HCT116 (cell line): ENCODE measurements at regions not wholly inside any gene's neighbourhood (a gene's known extent, or its start where the extent isn't known, plus 50 kb on each side); places are given as distances from the start of the nearest gene placed in this dataset.

ENCODE experiments used
- ATAC-seq: fragments of 200-7000 bp; cut with Tn5 transposase; 2 replicates; pipeline ENCODE4 v1.9.1; 2020; ENCODE audit warnings: mild to moderate bottlenecking, moderate library complexity
- BruUV-seq: library from RNA; stranded (reverse); fragments of 400-500 nt; replicated peaks from 2 replicates; lab custom pipeline; 2021; lab: Mats Ljungman, UMichigan
- CTCF ChIA-PET: fragments of 300-600 bp; sonication (Branson Sonifier 250); formaldehyde crosslinking; loops from one replicate; lab custom pipeline; 2021; ENCODE audit warnings: antibody characterized with exemption; lab: Charles Lee
- POLR2A ChIA-PET: fragments of 300-600, 350-600 bp; sonication (Branson Sonifier 250); formaldehyde crosslinking; loops from one replicate; lab custom pipeline; 2021; ENCODE audit warnings: antibody characterized with exemption; lab: Charles Lee
- RAD21 ChIA-PET, 2 experiments: fragments of 300-600 bp; sonication (Branson Sonifier 250); formaldehyde crosslinking; loops; one replicate each; lab custom pipeline; 2023; ENCODE audit warnings: low total read pairs in 2 of 2; ENCODE audit not compliant: uncharacterized antibody in 2 of 2, unreplicated experiment in 2 of 2, low non-redundant PET in 1 of 2; lab: Charles Lee
- DNase-seq: peaks from one replicate; pipeline ENCODE4 v3.0.0-alpha.2; 2010; ENCODE audit warnings: low read depth, low spot score
- H2AFZ ChIP-seq: fragments of 200-600 bp; shearing (Covaris generic), sonication (generic); 2 replicates; pipeline ENCODE4 v1.6.1; 2017; ENCODE audit warnings: low read depth, mixed run types, mixed read lengths, antibody characterized with exemption, low read length; ENCODE audit not compliant: poor library complexity, severe bottlenecking
- H3K27ac ChIP-seq: 2 replicates; pipeline ENCODE4 v1.5.1; 2012; ENCODE audit warnings: low read depth, low read length
- H3K27me3 ChIP-seq: fragments of 200-600 bp; sonication (generic); 2 replicates; pipeline ENCODE4 v1.6.1; 2016; ENCODE audit warnings: mixed run types, low read length, mixed read lengths; ENCODE audit not compliant: insufficient read depth
- H3K36me3 ChIP-seq, 2 experiments: fragments of 200-500 bp in 1 of 2; fragments of 200-600 bp in 1 of 2; sonication (Bioruptor generic) in 1 of 2; sonication (generic) in 1 of 2; 2 replicates each; pipeline versions ENCODE4 v1.5.1 to v1.6.1; 2014 to 2016; ENCODE audit warnings: low read length in 2 of 2, inconsistent platforms in 1 of 2, mixed read lengths in 1 of 2, mixed run types in 1 of 2; ENCODE audit not compliant: insufficient read depth in 2 of 2, control insufficient read depth in 1 of 2
- H3K4me1 ChIP-seq, 2 experiments: fragments of 200-600 bp in 1 of 2; sonication (generic) in 1 of 2; 2 replicates each; pipeline versions ENCODE4 v1.5.1 to v1.6.1; 2012 to 2017; ENCODE audit warnings: low read length in 2 of 2, inconsistent platforms in 1 of 2, mild to moderate bottlenecking in 1 of 2, mixed read lengths in 1 of 2, mixed run types in 1 of 2, moderate library complexity in 1 of 2; ENCODE audit not compliant: insufficient read depth in 2 of 2, control insufficient read depth in 1 of 2
- H3K4me2 ChIP-seq: fragments of 200-600 bp; sonication (generic); 2 replicates; pipeline ENCODE4 v1.6.1; 2017; ENCODE audit warnings: mixed run types, low read length, mixed read lengths
- H3K4me3 ChIP-seq, 2 experiments: fragments of 200-600 bp in 1 of 2; sonication (generic) in 1 of 2; replicated peaks in 1 of 2; 2 replicates each; pipeline ENCODE4 v1.5.1; 2011 to 2016; ENCODE audit warnings: low read length in 2 of 2, control low read depth in 1 of 2, low read depth in 1 of 2, mild to moderate bottlenecking in 1 of 2, mixed read lengths in 1 of 2, mixed run types in 1 of 2
- H3K79me2 ChIP-seq: fragments of 200-600 bp; sonication (generic); 2 replicates; pipeline ENCODE4 v1.6.1; 2017; ENCODE audit warnings: mild to moderate bottlenecking, mixed run types, low read length, moderate library complexity, mixed read lengths; ENCODE audit not compliant: insufficient read depth
- H3K9ac ChIP-seq: fragments of 200-600 bp; sonication (generic); 2 replicates; pipeline ENCODE4 v1.6.1; 2016; ENCODE audit warnings: low read length, mixed read lengths
- H3K9me2 ChIP-seq: fragments of 200-600 bp; sonication (generic), shearing (Covaris generic); 2 replicates; pipeline ENCODE4 v1.6.1; 2017; ENCODE audit warnings: mixed run types, mild to moderate bottlenecking, moderate library complexity; ENCODE audit not compliant: insufficient read depth
- H3K9me3 ChIP-seq, 2 experiments: fragments of 200-500 bp in 1 of 2; fragments of 200-600 bp in 1 of 2; sonication (Bioruptor generic) in 1 of 2; sonication (generic) in 1 of 2; 2 replicates each; pipeline ENCODE4 v1.6.1; 2014 to 2017; ENCODE audit warnings: low read length in 2 of 2, mixed read lengths in 2 of 2, inconsistent platforms in 1 of 2, low read depth in 1 of 2, mild to moderate bottlenecking in 1 of 2, mixed run types in 1 of 2, moderate library complexity in 1 of 2; ENCODE audit not compliant: control insufficient read depth in 1 of 2, insufficient read depth in 1 of 2
- H4K20me1 ChIP-seq: fragments of 200-600 bp; sonication (generic), shearing (Covaris generic); 2 replicates; pipeline ENCODE4 v1.6.1; 2017; ENCODE audit warnings: mixed run types, mild to moderate bottlenecking, moderate library complexity; ENCODE audit not compliant: insufficient read depth
- CTCF ChIP-seq, 3 experiments: fragments of 200-600 bp in 1 of 3; sonication (generic) in 1 of 3; IDR thresholded peaks in 2 of 3; conservative IDR thresholded peaks in 1 of 3; 2 replicates each; pipeline ENCODE4 v1.5.1; 2012 to 2017; ENCODE audit warnings: low read depth in 2 of 3, low read length in 2 of 3, antibody characterized with exemption in 1 of 3, borderline replicate concordance in 1 of 3, control low read depth in 1 of 3, mild to moderate bottlenecking in 1 of 3, mixed read lengths in 1 of 3, mixed run types in 1 of 3, moderate library complexity in 1 of 3; ENCODE audit not compliant: insufficient read depth in 1 of 3
- EGR1 ChIP-seq: IDR thresholded peaks from 2 replicates; pipeline ENCODE4 v1.6.1; 2012; ENCODE audit warnings: low read depth
- EZH2phosphoT487 ChIP-seq: fragments of 200-600 bp; IDR thresholded peaks from 2 replicates; pipeline ENCODE4 v1.6.1; 2018; ENCODE audit warnings: antibody characterized with exemption, borderline replicate concordance
- TCF7L2 ChIP-seq: IDR thresholded peaks from 2 replicates; pipeline ENCODE4 v1.7.0; 2011; ENCODE audit warnings: borderline replicate concordance, inconsistent platforms; ENCODE audit not compliant: insufficient read depth, insufficient read length; ENCODE audit errors: extremely low read depth
- YY1 ChIP-seq: IDR thresholded peaks from 2 replicates; pipeline ENCODE4 v1.6.1; 2011; ENCODE audit warnings: low read length, low read depth, moderate library complexity, mild to moderate bottlenecking; ENCODE audit not compliant: insufficient replicate concordance; ENCODE audit errors: extremely low read depth
- ZFX ChIP-seq: fragments of 450-650 bp; IDR thresholded peaks from 2 replicates; pipeline ENCODE4 v1.6.1; 2017
- intact Hi-C: fragments of 100-400 bp; cut with micrococcal nuclease; formaldehyde crosslinking; loops from 2 replicates; pipeline ENCODE4 v1.10.0; 2022
- TF ChIP-seq, protein P1 (sequence below): IDR thresholded peaks from 2 replicates; pipeline ENCODE4 v1.6.1; 2011; ENCODE audit warnings: mild to moderate bottlenecking, low read length, moderate library complexity; ENCODE audit not compliant: insufficient replicate concordance; ENCODE audit errors: extremely low read depth

DNA sequence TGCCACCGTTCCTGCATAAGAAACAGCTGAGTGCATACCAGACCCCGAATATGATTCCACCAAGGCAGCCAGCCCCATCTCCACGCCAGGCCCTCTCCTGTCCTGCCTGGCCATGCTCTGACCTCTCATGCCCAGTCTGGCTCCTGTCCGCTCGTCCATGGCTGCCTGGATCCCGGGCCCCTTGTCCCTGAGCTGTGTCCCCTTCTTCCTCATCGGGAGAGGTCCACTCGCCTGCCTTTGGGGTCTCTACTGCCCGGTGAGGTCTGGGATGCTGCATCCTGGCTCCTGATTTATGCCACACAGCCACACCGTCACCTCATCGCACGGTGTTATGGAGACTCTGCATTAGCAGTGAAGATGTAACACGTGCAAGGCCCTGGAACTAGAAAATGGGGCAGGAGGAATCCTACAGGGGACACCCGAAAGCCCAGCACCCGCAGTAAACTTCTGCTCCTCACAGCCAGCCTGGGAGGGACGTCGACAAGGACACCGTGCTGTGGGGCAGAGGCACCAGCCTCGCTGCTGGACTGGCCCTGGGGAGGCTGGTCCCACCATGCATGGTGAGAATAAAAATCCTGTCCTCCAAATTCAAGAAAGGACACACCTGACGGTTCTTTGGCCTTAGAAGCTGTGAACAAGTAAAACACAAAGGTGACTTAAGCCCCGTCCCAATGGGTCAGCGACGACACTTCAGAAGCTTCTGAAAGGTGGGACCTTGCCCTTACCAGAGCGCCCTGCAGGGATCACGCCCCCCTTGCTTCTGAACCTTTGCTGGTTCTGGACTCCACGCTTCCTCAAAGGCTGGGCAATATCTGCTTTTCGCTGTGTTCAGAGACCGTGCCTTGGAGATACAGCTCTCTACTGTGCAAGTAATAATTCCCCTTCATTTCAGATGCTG lies 103.0 kb downstream of the DLL1 start (continued):
- TF ChIP-seq, protein P1, sequence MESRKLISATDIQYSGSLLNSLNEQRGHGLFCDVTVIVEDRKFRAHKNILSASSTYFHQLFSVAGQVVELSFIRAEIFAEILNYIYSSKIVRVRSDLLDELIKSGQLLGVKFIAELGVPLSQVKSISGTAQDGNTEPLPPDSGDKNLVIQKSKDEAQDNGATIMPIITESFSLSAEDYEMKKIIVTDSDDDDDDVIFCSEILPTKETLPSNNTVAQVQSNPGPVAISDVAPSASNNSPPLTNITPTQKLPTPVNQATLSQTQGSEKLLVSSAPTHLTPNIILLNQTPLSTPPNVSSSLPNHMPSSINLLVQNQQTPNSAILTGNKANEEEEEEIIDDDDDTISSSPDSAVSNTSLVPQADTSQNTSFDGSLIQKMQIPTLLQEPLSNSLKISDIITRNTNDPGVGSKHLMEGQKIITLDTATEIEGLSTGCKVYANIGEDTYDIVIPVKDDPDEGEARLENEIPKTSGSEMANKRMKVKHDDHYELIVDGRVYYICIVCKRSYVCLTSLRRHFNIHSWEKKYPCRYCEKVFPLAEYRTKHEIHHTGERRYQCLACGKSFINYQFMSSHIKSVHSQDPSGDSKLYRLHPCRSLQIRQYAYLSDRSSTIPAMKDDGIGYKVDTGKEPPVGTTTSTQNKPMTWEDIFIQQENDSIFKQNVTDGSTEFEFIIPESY = no peak
- TF ChIP-seq EGR1 = no peak
- TF ChIP-seq EZH2phosphoT487 = no peak
- TF ChIP-seq TCF7L2 = no peak
- TF ChIP-seq YY1 = no peak

- Histone ChIP-seq H3K36me3 (no peaks in the 10 kb centered on the region), H3K4me2 (no peak overlapping the region), H3K79me2 (no peaks in the 10 kb centered on the region), H3K27ac (no peak overlapping the region), H3K9me3 (no peaks in the 10 kb centered on the region), H3K9ac (no peak overlapping the region), H4K20me1 (no peaks in the 10 kb centered on the region), H3K27me3 (no peaks in the 10 kb centered on the region), H3K4me1 (no peaks in the 10 kb centered on the region), H2AFZ (no peak overlapping the region), H3K4me3 (no peak overlapping the region), H3K9me2 (no peaks in the 10 kb centered on the region)
- no TSS peak for BruUV-seq
- no peak for ATAC-seq
- intact Hi-C loops = no loop called here
- TF ChIP-seq CTCF (IDR thresholded peaks at IDR 0.05 in 2 of 3, conservative IDR thresholded peaks at IDR 0.05 in 1 of 3; ENCODE audit: borderline replicate concordance in 1 of 3, insufficient read depth in 1 of 3, low read depth in 2 of 3, low read length in 2 of 3) (no peak), EGR1 (no peak), ZFX (no peak)
- CTCF ChIA-PET = no interaction called here
- RAD21 ChIA-PET = no interaction called here
- DNase-seq = no peak
- POLR2A ChIA-PET = no interaction called here
Measured at GRCh38 chr6:170186941-170187668, 103.8 kb downstream of the DLL1 start.
